ENCODE measurements at regions not wholly inside any gene's neighbourhood (a gene's known extent, or its start where the extent isn't known, plus 50 kb on each side); places are given as distances from the start of the nearest gene placed in this dataset.

DNA sequence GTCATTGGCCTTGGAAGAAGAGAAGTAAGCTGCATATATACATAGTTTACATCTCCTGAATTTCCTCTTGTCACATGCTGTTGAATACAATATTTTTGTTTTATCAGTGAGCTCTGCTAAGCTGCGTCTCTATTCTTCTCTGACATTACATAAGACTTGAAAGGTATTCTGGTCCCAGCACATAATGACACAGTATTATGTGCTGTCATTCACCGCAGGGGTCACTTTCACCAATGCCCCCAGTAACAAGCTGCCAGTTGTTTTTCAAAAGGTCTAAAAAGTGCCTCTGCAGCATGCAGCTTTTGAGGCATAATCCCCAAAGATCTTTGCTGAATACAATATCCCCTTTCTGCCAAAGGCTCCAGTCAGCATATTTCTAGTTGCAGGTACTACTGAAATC lies 349.0 kb upstream of the FAM174A start:
- H4K20me1 ChIP-seq (ENCODE audit: low read length), result no peaks in the 10 kb centered on the region
- no peak overlapping the region for H3K4me2 ChIP-seq (ENCODE audit: low read length)
- H3K4me1 ChIP-seq (ENCODE audit: insufficient read depth, low read length), result no peaks in the 10 kb centered on the region
- intact Hi-C loops (cut with micrococcal nuclease), result loop anchor here (10.0 kb wide), 1 partner anchor 581 kb away; no protein-coding TSS in a partner anchor
- no TSS peak for BruUV-seq (replicated peaks)
- no peaks in the 10 kb centered on the region for H3K9me2 ChIP-seq (replicated peaks; ENCODE audit: low read length)
- no peak overlapping the region for H3K4me3 ChIP-seq (ENCODE audit: low read length)
- DNase-seq, result no peak
- H2AFZ ChIP-seq (ENCODE audit: low read length), result no peak overlapping the region
- no peaks in the 10 kb centered on the region for H3K79me2 ChIP-seq (ENCODE audit: low read length)
- CTCF ChIA-PET, result no interaction called here
- no peaks in the 10 kb centered on the region for H3K9me3 ChIP-seq (ENCODE audit: low read length)
- no peak overlapping the region for H3K9ac ChIP-seq (ENCODE audit: low read length)
- no peaks in the 10 kb centered on the region for H3K36me3 ChIP-seq (ENCODE audit: low read depth, low read length)
- no peak overlapping the region for H3K27ac ChIP-seq (ENCODE audit: low read length)
- ATAC-seq, result no peak
- TF ChIP-seq, protein P1, sequence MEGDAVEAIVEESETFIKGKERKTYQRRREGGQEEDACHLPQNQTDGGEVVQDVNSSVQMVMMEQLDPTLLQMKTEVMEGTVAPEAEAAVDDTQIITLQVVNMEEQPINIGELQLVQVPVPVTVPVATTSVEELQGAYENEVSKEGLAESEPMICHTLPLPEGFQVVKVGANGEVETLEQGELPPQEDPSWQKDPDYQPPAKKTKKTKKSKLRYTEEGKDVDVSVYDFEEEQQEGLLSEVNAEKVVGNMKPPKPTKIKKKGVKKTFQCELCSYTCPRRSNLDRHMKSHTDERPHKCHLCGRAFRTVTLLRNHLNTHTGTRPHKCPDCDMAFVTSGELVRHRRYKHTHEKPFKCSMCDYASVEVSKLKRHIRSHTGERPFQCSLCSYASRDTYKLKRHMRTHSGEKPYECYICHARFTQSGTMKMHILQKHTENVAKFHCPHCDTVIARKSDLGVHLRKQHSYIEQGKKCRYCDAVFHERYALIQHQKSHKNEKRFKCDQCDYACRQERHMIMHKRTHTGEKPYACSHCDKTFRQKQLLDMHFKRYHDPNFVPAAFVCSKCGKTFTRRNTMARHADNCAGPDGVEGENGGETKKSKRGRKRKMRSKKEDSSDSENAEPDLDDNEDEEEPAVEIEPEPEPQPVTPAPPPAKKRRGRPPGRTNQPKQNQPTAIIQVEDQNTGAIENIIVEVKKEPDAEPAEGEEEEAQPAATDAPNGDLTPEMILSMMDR (conservative IDR thresholded peaks at IDR 0.05; ENCODE audit: low read depth, low read length), result no peak
- TF ChIP-seq EZH2phosphoT487 (IDR thresholded peaks at IDR 0.05; ENCODE audit: borderline replicate concordance, low read length), result no peak
- TF ChIP-seq EZH2 (IDR thresholded peaks at IDR 0.05; ENCODE audit: low read length, unreplicated experiment), result no peak
- POLR2A ChIA-PET (ENCODE audit: unreplicated experiment), result interaction anchor here (0.7 kb wide), 1 partner anchor 358 kb away, joined by 4 read pairs; no protein-coding TSS in a partner anchor
- H3F3A ChIP-seq (ENCODE audit: low read length, unreplicated experiment), result no peaks in the 10 kb centered on the region
- H3K27me3 ChIP-seq (ENCODE audit: low read length), result no peaks in the 10 kb centered on the region

DNA sequence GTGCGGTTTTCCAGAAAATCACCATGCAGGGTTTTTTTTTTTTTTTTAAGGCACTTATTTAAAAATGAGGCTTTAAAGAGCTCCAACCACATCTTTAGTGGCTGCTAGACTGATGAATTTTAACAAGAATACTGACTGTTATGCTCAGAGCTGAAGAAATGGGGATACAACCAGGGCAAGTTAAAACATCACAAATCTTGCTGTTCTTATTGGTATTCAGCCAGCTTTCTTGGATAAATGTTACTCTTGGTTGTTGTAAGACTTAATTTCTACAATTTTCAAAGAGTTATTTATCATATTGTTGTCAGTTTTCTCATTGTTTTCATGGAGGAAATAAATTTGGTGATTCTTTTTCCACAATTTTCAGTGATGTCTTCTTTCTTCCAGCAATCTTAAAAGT lies 352.8 kb upstream of the FAM174A start:
- Histone ChIP-seq H3K4me1 (ENCODE audit: insufficient read depth, low read length) (no peaks in the 10 kb centered on the region), H3K27ac (ENCODE audit: low read length) (no peak overlapping the region), H4K20me1 (ENCODE audit: low read length) (no peaks in the 10 kb centered on the region), H3F3A (ENCODE audit: low read length, unreplicated experiment) (no peaks in the 10 kb centered on the region), H3K9me3 (ENCODE audit: low read length) (no peaks in the 10 kb centered on the region), H2AFZ (ENCODE audit: low read length) (no peak overlapping the region), H3K4me3 (ENCODE audit: low read length) (no peak overlapping the region), H3K9ac (ENCODE audit: low read length) (no peak overlapping the region), H3K9me2 (replicated peaks; ENCODE audit: low read length) (no peaks in the 10 kb centered on the region), H3K79me2 (ENCODE audit: low read length) (no peaks in the 10 kb centered on the region), H3K27me3 (ENCODE audit: low read length) (no peaks in the 10 kb centered on the region), H3K36me3 (ENCODE audit: low read depth, low read length) (no peaks in the 10 kb centered on the region), H3K4me2 (ENCODE audit: low read length) (no peak overlapping the region)
- no peak for DNase-seq
- no peak for ATAC-seq
- CTCF ChIA-PET, result no interaction called here
- TF ChIP-seq, protein P1 (conservative IDR thresholded peaks at IDR 0.05; ENCODE audit: low read depth, low read length), result no peak
- TF ChIP-seq EZH2phosphoT487 (IDR thresholded peaks at IDR 0.05; ENCODE audit: borderline replicate concordance, low read length) (no peak), EZH2 (IDR thresholded peaks at IDR 0.05; ENCODE audit: low read length, unreplicated experiment) (no peak)
- no TSS peak for BruUV-seq (replicated peaks)
- POLR2A ChIA-PET (ENCODE audit: unreplicated experiment), result no interaction called here
- intact Hi-C loops (cut with micrococcal nuclease), result loop anchor here (5.0 to 10.0 kb wide), 2 partner anchors 280 to 578 kb away; no protein-coding TSS in a partner anchor

DNA sequence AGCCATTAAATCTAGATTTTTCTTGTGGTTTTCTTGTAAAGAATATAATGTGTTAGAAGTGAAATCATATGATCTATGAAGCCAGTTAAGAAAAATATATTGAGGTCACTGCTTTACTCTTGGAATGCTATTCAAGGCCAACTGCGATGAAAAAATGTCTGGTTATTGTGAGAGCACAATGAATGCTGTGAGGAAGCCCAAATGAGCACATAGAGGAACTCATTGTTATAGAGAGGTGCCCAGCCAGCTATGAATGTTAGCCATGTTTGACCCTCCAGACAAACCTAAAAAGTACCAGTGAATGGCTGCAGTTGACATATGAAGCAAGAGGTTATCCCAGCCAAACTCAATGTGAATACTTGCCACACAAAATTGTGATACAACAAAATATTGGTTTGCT lies 359.8 kb upstream of the FAM174A start:
- no peak overlapping the region for H3K27ac ChIP-seq (ENCODE audit: low read length)
- no peaks in the 10 kb centered on the region for H3K9me3 ChIP-seq (ENCODE audit: low read length)
- no peaks in the 10 kb centered on the region for H4K20me1 ChIP-seq (ENCODE audit: low read length)
- ATAC-seq (no peak), DNase-seq (no peak)
- no TSS peak for BruUV-seq (replicated peaks)
- no peaks in the 10 kb centered on the region for H3F3A ChIP-seq (ENCODE audit: low read length, unreplicated experiment)
- TF ChIP-seq EZH2 (IDR thresholded peaks at IDR 0.05; ENCODE audit: low read length, unreplicated experiment) (no peak), EZH2phosphoT487 (IDR thresholded peaks at IDR 0.05; ENCODE audit: borderline replicate concordance, low read length) (no peak)
- TF ChIP-seq, protein P1 (conservative IDR thresholded peaks at IDR 0.05; ENCODE audit: low read depth, low read length), result no peak
- H3K27me3 ChIP-seq (ENCODE audit: low read length), result no peaks in the 10 kb centered on the region
- H3K9me2 ChIP-seq (replicated peaks; ENCODE audit: low read length), result no peaks in the 10 kb centered on the region
- H3K9ac ChIP-seq (ENCODE audit: low read length), result no peak overlapping the region
- ChIA-PET CTCF (no interaction called here), POLR2A (ENCODE audit: unreplicated experiment) (no interaction called here)
- no peak overlapping the region for H3K4me2 ChIP-seq (ENCODE audit: low read length)
- intact Hi-C loops (cut with micrococcal nuclease), result no loop called here
- H3K4me1 ChIP-seq (ENCODE audit: insufficient read depth, low read length), result no peaks in the 10 kb centered on the region
- H3K79me2 ChIP-seq (ENCODE audit: low read length), result no peaks in the 10 kb centered on the region
- H3K36me3 ChIP-seq (ENCODE audit: low read depth, low read length), result no peaks in the 10 kb centered on the region
- no peak overlapping the region for H3K4me3 ChIP-seq (ENCODE audit: low read length)
- H2AFZ ChIP-seq (ENCODE audit: low read length), result no peak overlapping the region

Data from PC-3 (cell line).